ENCODE measurements at regions not wholly inside any gene's neighbourhood (a gene's known extent, or its start where the extent isn't known, plus 50 kb on each side); places are given as distances from the start of the nearest gene placed in this dataset.
"Not testable (repeated sequence)": the region's sequence is repeated elsewhere in the genome, so short reads cannot be mapped to it uniquely, and the experiment has no call there.

GRCh38 chr9:29456940-29457339 is 1883.7 kb upstream of the C9orf72 start:
- DNase-seq = no peak

- DNase-seq = no peak
Measured at GRCh38 chr9:29475471-29475870, 1902.2 kb upstream of the C9orf72 start.

- DNase-seq = no peak
Measured at GRCh38 chr9:29511680-29512079, 1938.4 kb upstream of the C9orf72 start.

DNA sequence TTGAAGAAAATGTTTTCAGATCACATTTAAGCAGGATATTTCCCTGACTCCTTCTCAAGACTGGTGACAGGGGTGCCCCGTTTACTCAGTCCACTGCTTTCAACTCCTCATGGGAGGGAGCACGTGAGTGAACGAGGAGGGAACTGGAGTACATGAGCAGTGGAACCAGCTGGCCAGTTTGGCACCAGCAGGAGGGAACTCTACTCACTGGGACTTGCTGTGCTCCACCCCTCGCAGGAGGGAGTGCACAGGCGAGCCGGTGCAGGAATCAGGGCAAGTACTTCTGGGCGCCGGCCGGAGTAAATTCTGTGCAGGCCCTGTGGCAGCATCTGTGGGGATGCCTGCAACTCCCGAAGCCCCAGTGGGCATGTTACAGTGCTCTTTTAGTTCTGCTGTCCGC is 1941.1 kb upstream of the C9orf72 start:
- DNase-seq = no peak

DNA sequence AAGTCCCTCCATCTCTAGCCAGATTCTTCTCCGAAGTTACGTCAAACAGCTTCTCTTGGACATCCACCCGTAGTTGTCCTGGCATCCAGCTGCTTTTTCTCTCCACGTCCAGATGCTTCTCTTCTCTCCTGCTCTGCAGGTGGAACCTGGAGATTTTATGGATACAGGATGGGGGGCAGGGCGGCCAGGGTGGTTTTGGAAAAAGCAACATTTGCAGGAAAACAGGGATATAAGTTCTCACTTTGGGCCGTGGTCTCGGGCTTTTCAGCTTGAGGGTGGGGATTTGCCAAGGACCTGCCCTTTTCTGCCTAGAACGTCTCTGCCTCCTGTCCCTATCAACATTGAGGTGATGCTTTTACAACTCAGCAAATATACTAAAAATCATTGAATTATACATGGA is 1941.6 kb upstream of the C9orf72 start:
- DNase-seq = no peak

- no peak for DNase-seq
Measured at GRCh38 chr9:29548436-29548835, 1975.2 kb upstream of the C9orf72 start.

GRCh38 chr9:29555502-29555901 is 1982.2 kb upstream of the C9orf72 start:
- peak in 1 of 2 donors; percentile 13 for DNase-seq

DNA sequence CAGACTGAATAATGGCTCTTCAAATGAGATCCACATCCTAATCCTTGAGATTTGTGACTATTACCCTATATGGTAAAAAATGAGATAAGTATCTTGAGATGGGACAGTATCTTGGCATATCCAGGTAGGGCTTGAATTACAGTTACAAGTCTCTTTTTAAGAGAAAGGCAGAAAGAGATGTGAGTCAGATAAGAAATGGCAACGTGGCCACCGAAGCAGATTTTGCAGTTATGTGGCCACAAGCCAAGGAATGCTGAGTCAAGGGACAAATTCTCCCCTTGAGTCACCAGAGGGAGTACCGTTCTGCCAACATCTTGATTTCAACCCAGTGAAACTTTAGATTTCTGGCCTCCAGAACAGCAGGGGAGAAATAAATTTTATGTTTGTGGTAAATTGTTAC is 1983.0 kb upstream of the C9orf72 start:
- no peak for DNase-seq

DNA sequence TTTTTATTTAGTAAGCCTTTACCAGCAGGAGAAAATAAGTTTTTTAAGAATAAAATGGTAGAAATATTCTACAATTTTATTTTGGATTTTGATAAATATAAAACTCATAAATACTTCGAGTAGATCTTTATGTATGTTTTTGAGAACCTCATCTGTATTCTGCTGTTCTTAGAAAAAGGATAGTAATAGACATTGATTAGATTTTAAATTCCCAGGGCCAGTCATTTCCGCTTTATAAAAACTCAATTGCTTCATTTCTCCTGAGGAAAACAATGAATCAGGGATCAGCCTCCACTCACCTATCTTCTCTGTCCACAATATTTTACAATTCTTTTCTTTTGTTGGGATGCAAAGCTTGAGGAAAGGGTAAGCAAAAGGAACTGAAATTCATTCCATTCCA is 1983.5 kb upstream of the C9orf72 start:
- DNase-seq = no peak

DNA sequence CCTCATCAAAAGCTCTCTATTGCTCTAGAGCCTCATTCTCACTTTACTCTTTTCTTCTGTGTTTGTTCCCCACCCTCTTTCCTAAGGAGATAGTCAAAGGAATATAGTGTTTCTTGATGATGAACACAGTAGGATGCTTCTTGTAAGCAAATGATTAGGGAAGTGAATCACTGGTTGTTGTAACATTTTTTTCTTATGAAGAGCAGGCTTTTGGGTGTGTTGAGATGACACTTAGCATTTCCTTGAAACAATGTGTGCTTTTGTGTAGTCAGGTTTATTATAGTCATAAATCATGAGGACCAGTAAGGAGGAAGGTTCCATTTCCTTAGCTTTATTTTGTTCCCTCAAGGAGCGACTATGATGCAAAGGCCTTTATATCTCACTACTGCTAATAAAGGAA is 1991.3 kb upstream of the C9orf72 start:
- DNase-seq = no peak

DNA sequence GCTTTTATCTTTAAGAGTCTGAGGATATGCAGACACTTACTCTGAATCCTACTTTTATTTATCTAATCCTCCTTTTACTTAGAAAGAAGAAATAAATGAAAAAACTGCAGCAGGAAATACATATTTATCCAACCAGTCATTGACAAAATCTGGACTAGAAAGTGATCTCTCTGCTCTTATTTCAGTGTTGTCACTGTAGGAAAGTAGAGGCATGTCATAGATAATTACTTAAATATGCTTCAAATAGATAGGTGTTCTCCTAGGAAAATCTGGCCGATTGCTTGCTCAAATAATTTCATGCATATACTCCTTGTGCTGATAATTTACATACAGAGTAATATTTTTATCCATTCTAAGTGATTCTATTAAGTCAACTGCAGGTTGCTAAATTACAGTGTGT is 2001.9 kb upstream of the C9orf72 start:
- DNase-seq = no peak

DNA sequence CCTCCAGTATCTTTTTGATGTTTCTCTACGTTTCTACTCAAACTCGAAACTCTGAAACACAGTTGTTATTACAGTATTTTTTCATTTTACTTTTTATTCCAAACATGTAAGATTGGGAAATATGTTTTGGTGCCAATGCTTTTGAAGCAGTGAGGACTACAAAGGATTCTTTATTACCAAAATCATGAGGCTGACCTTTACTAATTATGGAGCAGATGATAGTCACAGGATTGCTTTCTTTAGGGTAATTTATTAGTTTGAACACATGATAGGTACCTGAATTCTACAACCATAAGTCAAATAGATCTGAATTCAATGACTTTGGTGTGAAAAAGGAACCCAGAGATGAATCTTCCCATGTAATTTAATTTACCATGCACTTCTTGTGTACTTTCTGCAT is 2015.1 kb upstream of the C9orf72 start:
- no peak for DNase-seq

DNA sequence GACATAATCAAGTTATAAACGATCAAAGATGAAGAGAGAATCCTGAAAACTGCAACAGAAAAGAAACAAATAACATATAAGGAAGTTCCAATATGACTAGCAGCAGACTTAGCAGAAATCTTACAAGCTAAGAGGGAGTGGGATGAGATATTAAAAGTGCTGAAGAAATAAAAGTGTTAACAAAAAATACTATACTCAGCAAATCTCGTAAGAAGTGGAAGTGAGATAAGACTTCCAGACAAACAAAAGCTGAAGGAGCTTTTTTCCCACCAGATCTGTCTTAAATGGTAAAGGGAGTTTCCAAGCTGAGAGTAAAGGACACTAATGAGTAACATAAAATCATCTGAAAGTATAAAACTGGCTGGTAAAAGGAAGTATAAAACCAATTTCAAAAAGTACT is 2036.0 kb upstream of the C9orf72 start:
- DNase-seq = no peak

DNA sequence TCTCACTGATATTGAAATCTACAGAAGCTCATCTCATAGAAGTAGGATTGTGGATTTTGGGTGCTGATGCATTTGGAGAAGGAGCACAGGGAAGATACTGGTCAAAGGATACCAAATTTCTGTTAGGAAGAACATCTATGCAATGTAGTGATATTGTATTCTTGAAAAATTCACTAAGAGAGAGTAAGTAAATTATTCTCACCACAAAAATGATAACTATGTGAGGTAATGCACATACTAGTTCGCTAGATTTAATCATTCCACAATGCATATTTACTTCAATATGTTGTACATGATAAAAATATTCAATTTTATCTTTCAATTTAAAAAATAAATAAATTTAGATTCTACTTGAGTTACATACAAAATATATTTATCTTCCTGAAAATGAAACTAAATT is 2040.5 kb upstream of the C9orf72 start:
- no peak for DNase-seq

- no peak for DNase-seq
Measured at GRCh38 chr9:29616844-29617243, 2043.6 kb upstream of the C9orf72 start.

DNA sequence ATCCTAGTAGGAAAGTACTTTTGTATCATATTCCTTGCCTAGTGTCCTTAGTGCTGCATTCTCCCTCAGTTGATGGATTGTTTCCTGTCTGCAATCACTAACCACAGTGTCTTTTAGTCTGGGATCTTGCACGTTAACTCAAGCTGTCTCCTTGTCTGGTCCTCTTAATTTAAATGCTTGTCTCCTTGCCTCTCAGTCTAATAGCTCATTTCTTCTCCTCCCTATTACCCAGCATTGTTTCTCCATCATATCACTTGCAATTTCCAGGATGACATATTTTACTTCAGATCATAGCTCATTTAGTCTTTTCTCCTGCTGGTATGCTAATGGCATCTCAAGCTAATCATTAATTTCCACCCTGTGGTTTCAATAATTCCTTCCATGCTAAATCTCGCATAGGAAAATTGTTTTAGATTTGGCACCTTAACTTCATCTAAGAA is 2052.0 kb upstream of the C9orf72 start:
- DNase-seq = no peak

DNA sequence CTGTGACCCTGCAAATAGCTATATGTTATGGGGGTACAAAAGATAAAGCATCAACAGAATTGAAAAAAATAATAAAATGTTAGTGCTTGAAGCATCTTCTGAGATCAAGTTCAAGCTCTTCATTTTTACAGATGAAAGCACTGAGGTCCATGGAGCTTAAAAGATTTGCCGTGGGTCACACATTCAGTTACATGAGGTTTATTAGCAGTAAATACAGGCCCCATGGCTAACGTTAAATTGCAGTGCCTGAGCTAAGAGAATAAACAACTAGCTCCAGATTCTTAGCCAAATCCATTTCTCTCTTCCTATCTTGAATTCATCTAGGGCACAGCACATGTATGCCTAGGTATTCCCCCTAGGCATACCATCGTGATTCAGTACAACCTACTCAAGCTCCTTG is 2052.7 kb upstream of the C9orf72 start:
- DNase-seq = no peak

GRCh38 chr9:29628856-29629255 is 2055.6 kb upstream of the C9orf72 start:
- not testable (repeated sequence) for DNase-seq

- no peak for DNase-seq
Measured at GRCh38 chr9:29637471-29638237, 2064.4 kb upstream of the C9orf72 start.

- DNase-seq = no peak
Measured at GRCh38 chr9:29640507-29640906, 2067.2 kb upstream of the C9orf72 start.

- no peak for DNase-seq
Measured at GRCh38 chr9:29644514-29644913, 2071.2 kb upstream of the C9orf72 start.

GRCh38 chr9:29647451-29647850 is 2074.2 kb upstream of the C9orf72 start:
- DNase-seq = no peak

- no peak for DNase-seq
Measured at GRCh38 chr9:29648132-29648531, 2074.9 kb upstream of the C9orf72 start.

DNA sequence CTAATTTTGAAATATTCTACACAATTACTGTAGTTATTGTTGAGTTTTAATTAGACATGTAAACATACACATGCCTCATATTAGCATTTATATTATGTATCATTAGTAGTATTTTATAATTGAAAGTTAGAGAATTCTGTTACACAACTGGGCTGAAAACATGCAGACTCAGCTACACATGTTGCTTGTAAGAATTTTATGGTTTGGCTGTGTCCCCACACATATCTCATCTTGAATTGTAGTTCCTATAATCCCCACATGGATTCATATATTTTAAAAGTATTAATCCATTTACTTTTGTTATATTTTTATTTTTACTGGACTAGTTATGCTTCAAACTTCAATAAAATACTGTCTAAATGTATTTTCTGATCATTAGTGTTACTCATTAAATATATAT is 2075.3 kb upstream of the C9orf72 start:
- DNase-seq = no peak

All from bone marrow (tissue), 2 donors.